Calu3 (cell line): ENCODE measurements at regions not wholly inside any gene's neighbourhood (a gene's known extent, or its start where the extent isn't known, plus 50 kb on each side); places are given as distances from the start of the nearest gene placed in this dataset.

Experiments used
- BruUV-seq: library from RNA; stranded (reverse); fragments of 400-500 nt; replicated peaks from 2 replicates; lab custom pipeline; 2021; lab: Mats Ljungman, UMichigan
- CTCF ChIA-PET: fragments of 300-600 bp; sonication (Branson Sonifier 250); formaldehyde crosslinking; loops from one replicate; lab custom pipeline; 2022; ENCODE audit warnings: antibody characterized with exemption; lab: Charles Lee
- DNase-seq: peaks from one replicate; pipeline ENCODE4 v3.0.0; 2022
- H3K27ac Mint-ChIP-seq: one replicate; pipeline ENCODE4 v1.8.0; 2022; ENCODE audit warnings: mixed read lengths; ENCODE audit not compliant: unreplicated experiment
- H3K27me3 Mint-ChIP-seq: one replicate; pipeline ENCODE4 v1.8.0; 2022; ENCODE audit warnings: mixed read lengths; ENCODE audit not compliant: unreplicated experiment
- H3K36me3 Mint-ChIP-seq: one replicate; pipeline ENCODE4 v1.8.0; 2022; ENCODE audit warnings: mild to moderate bottlenecking, moderate library complexity, mixed read lengths; ENCODE audit not compliant: insufficient read depth, unreplicated experiment
- H3K4me1 Mint-ChIP-seq: one replicate; pipeline ENCODE4 v1.8.0; 2022; ENCODE audit warnings: mild to moderate bottlenecking, low read depth, mixed read lengths; ENCODE audit not compliant: unreplicated experiment
- H3K4me3 Mint-ChIP-seq: one replicate; pipeline ENCODE4 v1.8.0; 2022; ENCODE audit warnings: mild to moderate bottlenecking, low read depth, moderate library complexity, mixed read lengths; ENCODE audit not compliant: unreplicated experiment
- H3K9me3 Mint-ChIP-seq: one replicate; pipeline ENCODE4 v1.8.0; 2022; ENCODE audit warnings: low read depth, mixed read lengths; ENCODE audit not compliant: unreplicated experiment
- CTCF ChIP-seq: fragments of 200-600 bp; IDR thresholded peaks from one replicate; pipeline ENCODE4 v1.8.0; 2022; ENCODE audit warnings: antibody characterized with exemption; ENCODE audit not compliant: unreplicated experiment
- intact Hi-C: fragments of 100-400 bp; cut with micrococcal nuclease; formaldehyde crosslinking; loops from one replicate; pipeline ENCODE4 v1.10.0; 2022; ENCODE audit not compliant: unreplicated experiment

GRCh38 chr4:79780129-79780528 is 292.9 kb downstream of the ANTXR2 start:
- intact Hi-C loops = no loop called here
- DNase-seq = no peak
- no peak for TF ChIP-seq CTCF
- CTCF ChIA-PET = no interaction called here
- H3K4me1 Mint-ChIP-seq = no peaks in the 10 kb centered on the region
- no peaks in the 10 kb centered on the region for H3K36me3 Mint-ChIP-seq
- no TSS peak for BruUV-seq
- no peaks in the 10 kb centered on the region for H3K9me3 Mint-ChIP-seq
- no peak overlapping the region for H3K27ac Mint-ChIP-seq
- no peaks in the 10 kb centered on the region for H3K27me3 Mint-ChIP-seq
- H3K4me3 Mint-ChIP-seq = no peak overlapping the region

- H3K27ac Mint-ChIP-seq = no peak overlapping the region
- H3K4me1 Mint-ChIP-seq = no peaks in the 10 kb centered on the region
- no peak overlapping the region for H3K4me3 Mint-ChIP-seq
- BruUV-seq = no TSS peak
- CTCF ChIA-PET = no interaction called here
- H3K36me3 Mint-ChIP-seq = no peaks in the 10 kb centered on the region
- H3K27me3 Mint-ChIP-seq = no peaks in the 10 kb centered on the region
- no peak for DNase-seq
- intact Hi-C loops = no loop called here
- no peak for TF ChIP-seq CTCF
- H3K9me3 Mint-ChIP-seq = peaks cover 6% of the 10 kb centered on the region
Observed at GRCh38 chr4:79772510-79772909, 300.5 kb downstream of the ANTXR2 start.

GRCh38 chr4:79764120-79764519 is 308.9 kb downstream of the ANTXR2 start:
- H3K27ac Mint-ChIP-seq = no peak overlapping the region
- no peaks in the 10 kb centered on the region for H3K27me3 Mint-ChIP-seq
- no peaks in the 10 kb centered on the region for H3K4me1 Mint-ChIP-seq
- peaks cover 4% of the 10 kb centered on the region for H3K9me3 Mint-ChIP-seq
- intact Hi-C loops = no loop called here
- no peak for TF ChIP-seq CTCF
- no TSS peak for BruUV-seq
- H3K4me3 Mint-ChIP-seq = no peak overlapping the region
- CTCF ChIA-PET = no interaction called here
- DNase-seq = no peak
- no peaks in the 10 kb centered on the region for H3K36me3 Mint-ChIP-seq

- Mint-ChIP-seq H3K27me3 (no peaks in the 10 kb centered on the region), H3K27ac (no peak overlapping the region), H3K36me3 (no peaks in the 10 kb centered on the region), H3K9me3 (peaks cover 4% of the 10 kb centered on the region), H3K4me3 (no peak overlapping the region), H3K4me1 (no peaks in the 10 kb centered on the region)
- CTCF ChIA-PET = no interaction called here
- no peak for DNase-seq
- intact Hi-C loops = no loop called here
- BruUV-seq = no TSS peak
- TF ChIP-seq CTCF = no peak
Observed at GRCh38 chr4:79763486-79764075, 309.4 kb downstream of the ANTXR2 start.
